H1 (cell line): ENCODE measurements at regions not wholly inside any gene's neighbourhood (a gene's known extent, or its start where the extent isn't known, plus 50 kb on each side); places are given as distances from the start of the nearest gene placed in this dataset.

ENCODE experiments used
- CTCF ChIA-PET: fragments of 300-600 bp; sonication (Branson Sonifier 250); formaldehyde crosslinking; loops from one replicate; lab custom pipeline; 2021; ENCODE audit not compliant: partially characterized antibody; lab: Charles Lee
- POLR2A ChIA-PET: fragments of 300-600 bp; sonication (Branson Sonifier 250); formaldehyde crosslinking; loops from one replicate; lab custom pipeline; 2021; ENCODE audit warnings: inconsistent platforms; ENCODE audit not compliant: partially characterized antibody; lab: Charles Lee
- DNase-seq, 2 experiments: peaks; one replicate each; pipeline versions ENCODE4 v3.0.0 to v3.0.0-alpha.2; 2010 to 2022; ENCODE audit warnings: low spot score in 2 of 2, low read depth in 1 of 2, mixed read lengths in 1 of 2
- FAIRE-seq: peaks from 2 replicates; lab custom pipeline; 2011; peaks lifted over from hg19 to GRCh38; lab: Jason Lieb, UNC
- H2AFZ ChIP-seq: 2 replicates; pipeline ENCODE4 v1.8.1; 2012; ENCODE audit warnings: low read length, inconsistent platforms
- H2AK5ac ChIP-seq: 2 replicates; pipeline ENCODE4 v1.6.1; 2013; ENCODE audit warnings: low read depth, low read length
- H2BK120ac ChIP-seq: replicated peaks from 2 replicates; pipeline ENCODE3; 2013; ENCODE audit warnings: low read depth, low read length, inconsistent platforms
- H2BK12ac ChIP-seq: 2 replicates; pipeline ENCODE4 v1.6.1; 2013; ENCODE audit warnings: low read depth, low read length
- H2BK15ac ChIP-seq: 2 replicates; pipeline ENCODE4 v1.6.1; 2013; ENCODE audit warnings: low read length
- H2BK20ac ChIP-seq: 2 replicates; pipeline ENCODE4 v1.6.1; 2013; ENCODE audit warnings: low read length
- H2BK5ac ChIP-seq: 2 replicates; pipeline ENCODE4 v1.6.1; 2013; ENCODE audit warnings: low read depth, low read length
- H3K14ac ChIP-seq: 2 replicates; pipeline ENCODE4 v1.6.1; 2013; ENCODE audit warnings: inconsistent platforms; ENCODE audit not compliant: insufficient read length
- H3K18ac ChIP-seq: 2 replicates; pipeline ENCODE4 v1.6.1; 2013; ENCODE audit warnings: low read length; ENCODE audit errors: extremely low read depth
- H3K23ac ChIP-seq: 2 replicates; pipeline ENCODE4 v1.6.1; 2013; ENCODE audit warnings: inconsistent platforms; ENCODE audit not compliant: insufficient read length
- H3K23me2 ChIP-seq: 2 replicates; pipeline ENCODE4 v1.6.1; 2013; ENCODE audit warnings: low read depth, low read length
- H3K27ac ChIP-seq: 2 replicates; pipeline ENCODE4 v1.6.1; 2011; ENCODE audit warnings: low read depth, low read length, inconsistent platforms
- H3K27me3 ChIP-seq, 4 experiments: replicated peaks in 1 of 4; 1 replicate in 1 of 4; 2 replicates in 3 of 4; pipeline versions ENCODE4 v1.6.1 to v1.8.1; 2011 to 2013; ENCODE audit warnings: low read length in 3 of 4, mild to moderate bottlenecking in 3 of 4, inconsistent platforms in 2 of 4, mixed read lengths in 2 of 4, moderate library complexity in 1 of 4; ENCODE audit not compliant: control insufficient read depth in 3 of 4, insufficient read depth in 3 of 4; ENCODE audit errors: extremely low read depth in 1 of 4
- H3K36me3 ChIP-seq, 4 experiments: 2 replicates each; pipeline versions ENCODE4 v1.6.1 to v1.8.1; 2011 to 2013; ENCODE audit warnings: mild to moderate bottlenecking in 4 of 4, low read length in 3 of 4, moderate library complexity in 2 of 4, control low read depth in 1 of 4, inconsistent platforms in 1 of 4; ENCODE audit not compliant: insufficient read depth in 4 of 4, control insufficient read depth in 2 of 4
- H3K4ac ChIP-seq: replicated peaks from 2 replicates; pipeline ENCODE3; 2013; ENCODE audit warnings: low read length, low read depth, mixed read lengths, inconsistent platforms; ENCODE audit not compliant: insufficient read length
- H3K4me1 ChIP-seq, 4 experiments: replicated peaks in 1 of 4; 1 replicate in 1 of 4; 2 replicates in 3 of 4; pipeline versions ENCODE4 v1.6.1 to v1.8.1; 2011 to 2013; ENCODE audit warnings: low read length in 3 of 4, inconsistent platforms in 2 of 4, mixed read lengths in 1 of 4; ENCODE audit not compliant: insufficient read depth in 4 of 4, control insufficient read depth in 3 of 4
- H3K4me2 ChIP-seq, 2 experiments: 2 replicates each; pipeline versions ENCODE4 v1.6.1 to v1.8.1; 2011 to 2013; ENCODE audit warnings: low read depth in 2 of 2, low read length in 2 of 2, control low read depth in 1 of 2, inconsistent platforms in 1 of 2, mild to moderate bottlenecking in 1 of 2; ENCODE audit not compliant: insufficient read depth in 1 of 2
- H3K4me3 ChIP-seq, 4 experiments: fragments of 200-600, 300-600 bp in 1 of 4; sonication (generic), shearing (Covaris generic), sonication (Bioruptor Twin) in 1 of 4; 2 replicates each; pipeline versions ENCODE4 v1.5.1 to v1.8.1; 2011 to 2016; ENCODE audit warnings: low read length in 4 of 4, low read depth in 3 of 4, control low read depth in 2 of 4, inconsistent platforms in 2 of 4, mild to moderate bottlenecking in 2 of 4, mixed read lengths in 1 of 4, moderate library complexity in 1 of 4; ENCODE audit not compliant: insufficient read depth in 2 of 4; ENCODE audit errors: extremely low read depth in 1 of 4
- H3K56ac ChIP-seq: replicated peaks from 2 replicates; pipeline ENCODE3; 2013; ENCODE audit warnings: low read depth, mild to moderate bottlenecking, mixed read lengths, low read length, inconsistent platforms; ENCODE audit not compliant: insufficient read length
- H3K79me1 ChIP-seq: 2 replicates; pipeline ENCODE4 v1.6.1; 2013; ENCODE audit warnings: low read depth, low read length, control low read depth
- H3K79me2 ChIP-seq, 2 experiments: 2 replicates each; pipeline versions ENCODE4 v1.6.1 to v1.8.1; 2012 to 2013; ENCODE audit warnings: low read length in 2 of 2, mild to moderate bottlenecking in 2 of 2, inconsistent platforms in 1 of 2; ENCODE audit not compliant: insufficient read depth in 2 of 2, control insufficient read depth in 1 of 2
- H3K9ac ChIP-seq, 4 experiments: replicated peaks in 1 of 4; 1 replicate in 1 of 4; 2 replicates in 3 of 4; pipeline versions ENCODE4 v1.6.1 to v1.8.1; 2011 to 2013; ENCODE audit warnings: low read depth in 3 of 4, low read length in 3 of 4, control low read depth in 2 of 4, mild to moderate bottlenecking in 2 of 4, moderate library complexity in 2 of 4, inconsistent platforms in 1 of 4; ENCODE audit errors: extremely low read depth in 1 of 4
- H3K9me3 ChIP-seq, 2 experiments: 2 replicates each; pipeline versions ENCODE4 v1.6.1 to v1.8.1; 2012 to 2013; ENCODE audit warnings: mild to moderate bottlenecking in 2 of 2, moderate library complexity in 2 of 2, control low read depth in 1 of 2, inconsistent platforms in 1 of 2, low read depth in 1 of 2, low read length in 1 of 2, mixed read lengths in 1 of 2; ENCODE audit not compliant: insufficient read depth in 2 of 2
- H4K20me1 ChIP-seq, 2 experiments: replicated peaks in 1 of 2; 2 replicates each; pipeline versions ENCODE3 to v1.8.1; 2011 to 2013; ENCODE audit warnings: inconsistent platforms in 2 of 2, low read length in 2 of 2, mild to moderate bottlenecking in 1 of 2; ENCODE audit not compliant: insufficient read depth in 2 of 2, control insufficient read depth in 1 of 2
- H4K5ac ChIP-seq: 2 replicates; pipeline ENCODE4 v1.6.1; 2013; ENCODE audit warnings: low read length, low read depth, mixed read lengths, inconsistent platforms; ENCODE audit not compliant: insufficient read length
- H4K8ac ChIP-seq: 2 replicates; pipeline ENCODE4 v1.8.0; 2013; ENCODE audit warnings: mild to moderate bottlenecking, moderate library complexity, low read length, inconsistent platforms; ENCODE audit not compliant: insufficient read depth; ENCODE audit errors: extremely low read depth
- H4K91ac ChIP-seq: replicated peaks from 2 replicates; pipeline ENCODE3; 2013; ENCODE audit warnings: low read length, mixed read lengths, inconsistent platforms; ENCODE audit not compliant: insufficient read length
- CBX8 ChIP-seq: fragments of 300-800, 300-1000 bp; sonication (generic); IDR thresholded peaks from 2 replicates; pipeline ENCODE4 v1.7.1; 2016; ENCODE audit warnings: low read depth, low read length, borderline replicate concordance
- CHD2 ChIP-seq: IDR thresholded peaks from 2 replicates; pipeline ENCODE4 v1.6.1; 2012; ENCODE audit warnings: low read length, improper control_type of control experiment
- CREB1 ChIP-seq: IDR thresholded peaks from 2 replicates; pipeline ENCODE4 v1.6.1; 2012; ENCODE audit warnings: inconsistent platforms
- SP4 ChIP-seq: IDR thresholded peaks from 2 replicates; pipeline ENCODE4 v1.6.1; 2012; ENCODE audit warnings: low read length, inconsistent platforms
- WGBS, 2 experiments: shearing (Covaris generic) in 1 of 2; methylation state at CpG; one replicate each; pipeline versions ENCODE4 v1.1.6 to v1.1.7; 2013 to 2015; ENCODE audit warnings: low lambda C conversion rate in 2 of 2, mixed read lengths in 2 of 2, inconsistent platforms in 1 of 2, low coverage in 1 of 2, missing lambda C conversion rate in 1 of 2; ENCODE audit not compliant: insufficient replicate concordance in 2 of 2, insufficient coverage in 1 of 2, insufficient read length in 1 of 2; ENCODE audit errors: extremely low coverage in 1 of 2, missing lambda C conversion rate in 1 of 2; 5-methylcytosine and 5-hydroxymethylcytosine counted together

GRCh38 chr2:140076164-140076563 lies 1296.0 kb upstream of the NXPH2 start:
- ChIA-PET POLR2A (no interaction called here), CTCF (no interaction called here)
- Histone ChIP-seq H4K8ac (no peak overlapping the region), H3K23ac (no peak overlapping the region), H2AK5ac (no peak overlapping the region), H4K91ac (no peak overlapping the region), H2BK5ac (no peak overlapping the region), H3K27ac (no peak overlapping the region), H2BK12ac (no peak overlapping the region), H3K4me3 (no peak overlapping the region), H2BK120ac (no peak overlapping the region), H3K79me1 (no peaks in the 10 kb centered on the region), H3K4me1 (no peaks in the 10 kb centered on the region; a peak in 1 of 7 replicates), H3K79me2 (no peaks in the 10 kb centered on the region), H3K56ac (no peak overlapping the region), H2BK15ac (no peak overlapping the region), H3K18ac (no peak overlapping the region), H3K36me3 (no peaks in the 10 kb centered on the region), H3K9me3 (peaks cover 0 to 7% of the 10 kb centered on the region in 2 experiments; a peak in 2 of 4 replicates), H3K4ac (no peak overlapping the region), H2BK20ac (no peak overlapping the region), H3K23me2 (no peaks in the 10 kb centered on the region), H3K27me3 (no peaks in the 10 kb centered on the region), H3K14ac (no peak overlapping the region), H4K5ac (no peak overlapping the region), H2AFZ (no peak overlapping the region), H3K9ac (no peak overlapping the region), H4K20me1 (no peaks in the 10 kb centered on the region), H3K4me2 (no peak overlapping the region)
- FAIRE-seq (no peak), DNase-seq (no peak)
- TF ChIP-seq CBX8 (no peak), SP4 (no peak), CREB1 (no peak), CHD2 (no peak)
- WGBS, 2 experiments: 95% methylated on average over 2 of the region's 2 CpGs; no CpG with 5 or more reads in 1 of the 2 experiments
